ENCODE measurements at regions not wholly inside any gene's neighbourhood (a gene's known extent, or its start where the extent isn't known, plus 50 kb on each side); places are given as distances from the start of the nearest gene placed in this dataset.

GRCh38 chr12:83414981-83415380, 728.3 kb downstream of the TMTC2 start:
- H3K4me1 ChIP-seq: no peaks in the 10 kb centered on the region
- no peak overlapping the region for H3K4me2 ChIP-seq
- no peaks in the 10 kb centered on the region for H4K20me1 ChIP-seq
- no peaks in the 10 kb centered on the region for H3K27me3 ChIP-seq
- no peak overlapping the region for H3K27ac ChIP-seq
- H3K36me3 ChIP-seq: no peaks in the 10 kb centered on the region
- TF ChIP-seq Cebpa-rat (IDR thresholded peaks at IDR 0.05): no peak
- H3K4me3 ChIP-seq: no peak overlapping the region
- H3K9me3 ChIP-seq: no peaks in the 10 kb centered on the region
- H3K9ac ChIP-seq: no peak overlapping the region

GRCh38 chr12:83408851-83409250, 722.1 kb downstream of the TMTC2 start:
- H3K4me1 ChIP-seq: no peaks in the 10 kb centered on the region
- no peaks in the 10 kb centered on the region for H4K20me1 ChIP-seq
- no peaks in the 10 kb centered on the region for H3K36me3 ChIP-seq
- H3K9ac ChIP-seq: no peak overlapping the region
- TF ChIP-seq Cebpa-rat (IDR thresholded peaks at IDR 0.05): no peak
- no peaks in the 10 kb centered on the region for H3K9me3 ChIP-seq
- no peak overlapping the region for H3K4me3 ChIP-seq
- no peaks in the 10 kb centered on the region for H3K27me3 ChIP-seq
- no peak overlapping the region for H3K27ac ChIP-seq
- H3K4me2 ChIP-seq: no peak overlapping the region

GRCh38 chr12:83408146-83408545, 721.4 kb downstream of the TMTC2 start:
- H3K36me3 ChIP-seq: no peaks in the 10 kb centered on the region
- H3K4me3 ChIP-seq: no peak overlapping the region
- no peaks in the 10 kb centered on the region for H3K4me1 ChIP-seq
- H3K4me2 ChIP-seq: no peak overlapping the region
- TF ChIP-seq Cebpa-rat (IDR thresholded peaks at IDR 0.05): no peak
- no peaks in the 10 kb centered on the region for H3K9me3 ChIP-seq
- H4K20me1 ChIP-seq: no peaks in the 10 kb centered on the region
- no peaks in the 10 kb centered on the region for H3K27me3 ChIP-seq
- H3K9ac ChIP-seq: no peak overlapping the region
- no peak overlapping the region for H3K27ac ChIP-seq

- no peak overlapping the region for H3K9ac ChIP-seq
- H3K4me3 ChIP-seq: no peak overlapping the region
- no peak overlapping the region for H3K4me2 ChIP-seq
- H3K9me3 ChIP-seq: no peaks in the 10 kb centered on the region
- H3K4me1 ChIP-seq: no peaks in the 10 kb centered on the region
- no peak for TF ChIP-seq Cebpa-rat (IDR thresholded peaks at IDR 0.05)
- no peaks in the 10 kb centered on the region for H3K27me3 ChIP-seq
- H4K20me1 ChIP-seq: no peaks in the 10 kb centered on the region
- no peaks in the 10 kb centered on the region for H3K36me3 ChIP-seq
- no peak overlapping the region for H3K27ac ChIP-seq
Observed at GRCh38 chr12:83404521-83404920, 717.8 kb downstream of the TMTC2 start.

- H3K27ac ChIP-seq: no peak overlapping the region
- no peaks in the 10 kb centered on the region for H3K27me3 ChIP-seq
- no peaks in the 10 kb centered on the region for H4K20me1 ChIP-seq
- no peak overlapping the region for H3K4me3 ChIP-seq
- H3K9ac ChIP-seq: no peak overlapping the region
- H3K36me3 ChIP-seq: no peaks in the 10 kb centered on the region
- no peak overlapping the region for H3K4me2 ChIP-seq
- no peaks in the 10 kb centered on the region for H3K9me3 ChIP-seq
- no peaks in the 10 kb centered on the region for H3K4me1 ChIP-seq
- TF ChIP-seq Cebpa-rat (IDR thresholded peaks at IDR 0.05): no peak
Observed at GRCh38 chr12:83390186-83390585, 703.5 kb downstream of the TMTC2 start.

- H3K4me1 ChIP-seq: no peaks in the 10 kb centered on the region
- no peak overlapping the region for H3K27ac ChIP-seq
- no peaks in the 10 kb centered on the region for H4K20me1 ChIP-seq
- no peaks in the 10 kb centered on the region for H3K27me3 ChIP-seq
- no peaks in the 10 kb centered on the region for H3K36me3 ChIP-seq
- no peak overlapping the region for H3K4me2 ChIP-seq
- H3K9me3 ChIP-seq: no peaks in the 10 kb centered on the region
- no peak overlapping the region for H3K9ac ChIP-seq
- H3K4me3 ChIP-seq: no peak overlapping the region
- no peak for TF ChIP-seq Cebpa-rat (IDR thresholded peaks at IDR 0.05)
Observed at GRCh38 chr12:83389237-83389996, 702.7 kb downstream of the TMTC2 start.

- no peaks in the 10 kb centered on the region for H3K4me1 ChIP-seq
- H3K27ac ChIP-seq: no peak overlapping the region
- no peaks in the 10 kb centered on the region for H3K36me3 ChIP-seq
- H3K4me2 ChIP-seq: no peak overlapping the region
- H3K4me3 ChIP-seq: no peak overlapping the region
- no peaks in the 10 kb centered on the region for H3K9me3 ChIP-seq
- no peak overlapping the region for H3K9ac ChIP-seq
- H4K20me1 ChIP-seq: no peaks in the 10 kb centered on the region
- TF ChIP-seq Cebpa-rat (IDR thresholded peaks at IDR 0.05): no peak
- H3K27me3 ChIP-seq: no peaks in the 10 kb centered on the region
Observed at GRCh38 chr12:83388551-83388950, 701.8 kb downstream of the TMTC2 start.

- Histone ChIP-seq H3K9me3 (no peaks in the 10 kb centered on the region), H4K20me1 (no peaks in the 10 kb centered on the region)
- TF ChIP-seq Cebpa-rat (IDR thresholded peaks at IDR 0.05): no peak
Observed at GRCh38 chr12:83386527-83387264, 700.0 kb downstream of the TMTC2 start.

GRCh38 chr12:83378186-83378727, 691.6 kb downstream of the TMTC2 start:
- H3K27me3 ChIP-seq: no peaks in the 10 kb centered on the region
- H4K20me1 ChIP-seq: no peaks in the 10 kb centered on the region
- H3K36me3 ChIP-seq: no peaks in the 10 kb centered on the region
- no peaks in the 10 kb centered on the region for H3K9me3 ChIP-seq
- no peak overlapping the region for H3K4me3 ChIP-seq
- H3K4me1 ChIP-seq: no peaks in the 10 kb centered on the region
- H3K27ac ChIP-seq: no peak overlapping the region
- no peak overlapping the region for H3K9ac ChIP-seq
- H3K4me2 ChIP-seq: no peak overlapping the region
- no peak for TF ChIP-seq Cebpa-rat (IDR thresholded peaks at IDR 0.05)

More at GRCh38 chr12:83386527-83387264, 700.0 kb downstream of the TMTC2 start:
- Histone ChIP-seq H3K9ac (no peak overlapping the region), H3K27me3 (no peaks in the 10 kb centered on the region), H3K4me2 (no peak overlapping the region), H3K4me3 (no peak overlapping the region), H3K36me3 (no peaks in the 10 kb centered on the region), H3K27ac (no peak overlapping the region), H3K4me1 (no peaks in the 10 kb centered on the region)

GRCh38 chr12:83365317-83365716, 678.6 kb downstream of the TMTC2 start:
- H3K4me2 ChIP-seq: no peak overlapping the region
- H3K36me3 ChIP-seq: no peaks in the 10 kb centered on the region
- H3K9me3 ChIP-seq: no peaks in the 10 kb centered on the region
- TF ChIP-seq Cebpa-rat (IDR thresholded peaks at IDR 0.05): no peak
- no peaks in the 10 kb centered on the region for H3K4me1 ChIP-seq
- no peak overlapping the region for H3K4me3 ChIP-seq
- no peak overlapping the region for H3K9ac ChIP-seq
- no peaks in the 10 kb centered on the region for H4K20me1 ChIP-seq
- no peak overlapping the region for H3K27ac ChIP-seq
- no peaks in the 10 kb centered on the region for H3K27me3 ChIP-seq
